H1 (cell line): ENCODE measurements at regions not wholly inside any gene's neighbourhood (a gene's known extent, or its start where the extent isn't known, plus 50 kb on each side); places are given as distances from the start of the nearest gene placed in this dataset.

Experiments used
- CTCF ChIA-PET: fragments of 300-600 bp; sonication (Branson Sonifier 250); formaldehyde crosslinking; loops from one replicate; lab custom pipeline; 2021; ENCODE audit not compliant: partially characterized antibody; lab: Charles Lee
- POLR2A ChIA-PET: fragments of 300-600 bp; sonication (Branson Sonifier 250); formaldehyde crosslinking; loops from one replicate; lab custom pipeline; 2021; ENCODE audit warnings: inconsistent platforms; ENCODE audit not compliant: partially characterized antibody; lab: Charles Lee
- DNase-seq, 2 experiments: peaks; one replicate each; pipeline versions ENCODE4 v3.0.0 to v3.0.0-alpha.2; 2010 to 2022; ENCODE audit warnings: low spot score in 2 of 2, low read depth in 1 of 2, mixed read lengths in 1 of 2
- FAIRE-seq: peaks from 2 replicates; lab custom pipeline; 2011; peaks lifted over from hg19 to GRCh38; lab: Jason Lieb, UNC
- H2AFZ ChIP-seq: 2 replicates; pipeline ENCODE4 v1.8.1; 2012; ENCODE audit warnings: low read length, inconsistent platforms
- H2AK5ac ChIP-seq: 2 replicates; pipeline ENCODE4 v1.6.1; 2013; ENCODE audit warnings: low read depth, low read length
- H2BK120ac ChIP-seq: replicated peaks from 2 replicates; pipeline ENCODE3; 2013; ENCODE audit warnings: low read depth, low read length, inconsistent platforms
- H2BK12ac ChIP-seq: 2 replicates; pipeline ENCODE4 v1.6.1; 2013; ENCODE audit warnings: low read depth, low read length
- H2BK15ac ChIP-seq: 2 replicates; pipeline ENCODE4 v1.6.1; 2013; ENCODE audit warnings: low read length
- H2BK20ac ChIP-seq: 2 replicates; pipeline ENCODE4 v1.6.1; 2013; ENCODE audit warnings: low read length
- H2BK5ac ChIP-seq: 2 replicates; pipeline ENCODE4 v1.6.1; 2013; ENCODE audit warnings: low read depth, low read length
- H3K14ac ChIP-seq: 2 replicates; pipeline ENCODE4 v1.6.1; 2013; ENCODE audit warnings: inconsistent platforms; ENCODE audit not compliant: insufficient read length
- H3K18ac ChIP-seq: 2 replicates; pipeline ENCODE4 v1.6.1; 2013; ENCODE audit warnings: low read length; ENCODE audit errors: extremely low read depth
- H3K23ac ChIP-seq: 2 replicates; pipeline ENCODE4 v1.6.1; 2013; ENCODE audit warnings: inconsistent platforms; ENCODE audit not compliant: insufficient read length
- H3K23me2 ChIP-seq: 2 replicates; pipeline ENCODE4 v1.6.1; 2013; ENCODE audit warnings: low read depth, low read length
- H3K27ac ChIP-seq: 2 replicates; pipeline ENCODE4 v1.6.1; 2011; ENCODE audit warnings: low read depth, low read length, inconsistent platforms
- H3K27me3 ChIP-seq, 4 experiments: replicated peaks in 1 of 4; 1 replicate in 1 of 4; 2 replicates in 3 of 4; pipeline versions ENCODE4 v1.6.1 to v1.8.1; 2011 to 2013; ENCODE audit warnings: low read length in 3 of 4, mild to moderate bottlenecking in 3 of 4, inconsistent platforms in 2 of 4, mixed read lengths in 2 of 4, moderate library complexity in 1 of 4; ENCODE audit not compliant: control insufficient read depth in 3 of 4, insufficient read depth in 3 of 4; ENCODE audit errors: extremely low read depth in 1 of 4
- H3K36me3 ChIP-seq, 4 experiments: 2 replicates each; pipeline versions ENCODE4 v1.6.1 to v1.8.1; 2011 to 2013; ENCODE audit warnings: mild to moderate bottlenecking in 4 of 4, low read length in 3 of 4, moderate library complexity in 2 of 4, control low read depth in 1 of 4, inconsistent platforms in 1 of 4; ENCODE audit not compliant: insufficient read depth in 4 of 4, control insufficient read depth in 2 of 4
- H3K4ac ChIP-seq: replicated peaks from 2 replicates; pipeline ENCODE3; 2013; ENCODE audit warnings: low read length, low read depth, mixed read lengths, inconsistent platforms; ENCODE audit not compliant: insufficient read length
- H3K4me1 ChIP-seq, 4 experiments: replicated peaks in 1 of 4; 1 replicate in 1 of 4; 2 replicates in 3 of 4; pipeline versions ENCODE4 v1.6.1 to v1.8.1; 2011 to 2013; ENCODE audit warnings: low read length in 3 of 4, inconsistent platforms in 2 of 4, mixed read lengths in 1 of 4; ENCODE audit not compliant: insufficient read depth in 4 of 4, control insufficient read depth in 3 of 4
- H3K4me2 ChIP-seq, 2 experiments: 2 replicates each; pipeline versions ENCODE4 v1.6.1 to v1.8.1; 2011 to 2013; ENCODE audit warnings: low read depth in 2 of 2, low read length in 2 of 2, control low read depth in 1 of 2, inconsistent platforms in 1 of 2, mild to moderate bottlenecking in 1 of 2; ENCODE audit not compliant: insufficient read depth in 1 of 2
- H3K4me3 ChIP-seq, 4 experiments: fragments of 200-600, 300-600 bp in 1 of 4; sonication (generic), shearing (Covaris generic), sonication (Bioruptor Twin) in 1 of 4; 2 replicates each; pipeline versions ENCODE4 v1.5.1 to v1.8.1; 2011 to 2016; ENCODE audit warnings: low read length in 4 of 4, low read depth in 3 of 4, control low read depth in 2 of 4, inconsistent platforms in 2 of 4, mild to moderate bottlenecking in 2 of 4, mixed read lengths in 1 of 4, moderate library complexity in 1 of 4; ENCODE audit not compliant: insufficient read depth in 2 of 4; ENCODE audit errors: extremely low read depth in 1 of 4
- H3K56ac ChIP-seq: replicated peaks from 2 replicates; pipeline ENCODE3; 2013; ENCODE audit warnings: low read depth, mild to moderate bottlenecking, mixed read lengths, low read length, inconsistent platforms; ENCODE audit not compliant: insufficient read length
- H3K79me1 ChIP-seq: 2 replicates; pipeline ENCODE4 v1.6.1; 2013; ENCODE audit warnings: low read depth, low read length, control low read depth
- H3K79me2 ChIP-seq, 2 experiments: 2 replicates each; pipeline versions ENCODE4 v1.6.1 to v1.8.1; 2012 to 2013; ENCODE audit warnings: low read length in 2 of 2, mild to moderate bottlenecking in 2 of 2, inconsistent platforms in 1 of 2; ENCODE audit not compliant: insufficient read depth in 2 of 2, control insufficient read depth in 1 of 2
- H3K9ac ChIP-seq, 4 experiments: replicated peaks in 1 of 4; 1 replicate in 1 of 4; 2 replicates in 3 of 4; pipeline versions ENCODE4 v1.6.1 to v1.8.1; 2011 to 2013; ENCODE audit warnings: low read depth in 3 of 4, low read length in 3 of 4, control low read depth in 2 of 4, mild to moderate bottlenecking in 2 of 4, moderate library complexity in 2 of 4, inconsistent platforms in 1 of 4; ENCODE audit errors: extremely low read depth in 1 of 4
- H3K9me3 ChIP-seq, 2 experiments: 2 replicates each; pipeline versions ENCODE4 v1.6.1 to v1.8.1; 2012 to 2013; ENCODE audit warnings: mild to moderate bottlenecking in 2 of 2, moderate library complexity in 2 of 2, control low read depth in 1 of 2, inconsistent platforms in 1 of 2, low read depth in 1 of 2, low read length in 1 of 2, mixed read lengths in 1 of 2; ENCODE audit not compliant: insufficient read depth in 2 of 2
- H4K20me1 ChIP-seq, 2 experiments: replicated peaks in 1 of 2; 2 replicates each; pipeline versions ENCODE3 to v1.8.1; 2011 to 2013; ENCODE audit warnings: inconsistent platforms in 2 of 2, low read length in 2 of 2, mild to moderate bottlenecking in 1 of 2; ENCODE audit not compliant: insufficient read depth in 2 of 2, control insufficient read depth in 1 of 2
- H4K5ac ChIP-seq: 2 replicates; pipeline ENCODE4 v1.6.1; 2013; ENCODE audit warnings: low read length, low read depth, mixed read lengths, inconsistent platforms; ENCODE audit not compliant: insufficient read length
- H4K8ac ChIP-seq: 2 replicates; pipeline ENCODE4 v1.8.0; 2013; ENCODE audit warnings: mild to moderate bottlenecking, moderate library complexity, low read length, inconsistent platforms; ENCODE audit not compliant: insufficient read depth; ENCODE audit errors: extremely low read depth
- H4K91ac ChIP-seq: replicated peaks from 2 replicates; pipeline ENCODE3; 2013; ENCODE audit warnings: low read length, mixed read lengths, inconsistent platforms; ENCODE audit not compliant: insufficient read length
- CBX8 ChIP-seq: fragments of 300-800, 300-1000 bp; sonication (generic); IDR thresholded peaks from 2 replicates; pipeline ENCODE4 v1.7.1; 2016; ENCODE audit warnings: low read depth, low read length, borderline replicate concordance
- CTCF ChIP-seq, 3 experiments: IDR thresholded peaks; 1 replicate in 2 of 3; 2 replicates in 1 of 3; pipeline versions ENCODE4 v1.5.1 to v1.6.1; 2011; ENCODE audit warnings: low read length in 3 of 3, mild to moderate bottlenecking in 3 of 3, inconsistent platforms in 2 of 3, low read depth in 1 of 3, moderate library complexity in 1 of 3; ENCODE audit not compliant: insufficient read depth in 1 of 3; ENCODE audit errors: control extremely low read depth in 1 of 3
- FOSL1 ChIP-seq: IDR thresholded peaks from 2 replicates; pipeline ENCODE4 v1.6.1; 2011; ENCODE audit warnings: mild to moderate bottlenecking, low read depth, low read length, moderate library complexity; ENCODE audit not compliant: insufficient read depth
- GTF2F1 ChIP-seq: IDR thresholded peaks from 2 replicates; pipeline ENCODE4 v1.6.1; 2012; ENCODE audit warnings: low read depth, low read length, improper control_type of control experiment, borderline replicate concordance
- PHF8 ChIP-seq: fragments of 200-600 bp; sonication (generic); conservative IDR thresholded peaks from 2 replicates; pipeline ENCODE4 v1.7.1; 2012; ENCODE audit warnings: low read depth, mild to moderate bottlenecking, inconsistent platforms, low read length, moderate library complexity
- POU5F1 ChIP-seq: IDR thresholded peaks from 2 replicates; pipeline ENCODE4 v1.6.1; 2011; ENCODE audit warnings: low read depth, mild to moderate bottlenecking, low read length, moderate library complexity
- RXRA ChIP-seq: IDR thresholded peaks from 2 replicates; pipeline ENCODE4 v1.6.1; 2011; ENCODE audit warnings: low read depth, mild to moderate bottlenecking, low read length, moderate library complexity; ENCODE audit not compliant: insufficient read depth
- SIRT6 ChIP-seq: IDR thresholded peaks from one replicate; pipeline ENCODE4 v1.7.1; 2012; ENCODE audit warnings: low read length, inconsistent platforms
- TAF7 ChIP-seq: optimal IDR thresholded peaks from 2 replicates; pipeline ENCODE3; 2011; ENCODE audit warnings: low read depth, mild to moderate bottlenecking, inconsistent platforms, low read length, moderate library complexity, borderline replicate concordance
- YY1 ChIP-seq: IDR thresholded peaks from 2 replicates; pipeline ENCODE4 v1.6.1; 2011; ENCODE audit warnings: low read depth, mild to moderate bottlenecking, low read length
- ZNF274 ChIP-seq: IDR thresholded peaks from 2 replicates; pipeline ENCODE4 v1.7.0; 2012; ENCODE audit warnings: low read length, borderline replicate concordance; ENCODE audit errors: extremely low read depth
- WGBS, 2 experiments: shearing (Covaris generic) in 1 of 2; methylation state at CpG; one replicate each; pipeline versions ENCODE4 v1.1.6 to v1.1.7; 2013 to 2015; ENCODE audit warnings: low lambda C conversion rate in 2 of 2, mixed read lengths in 2 of 2, inconsistent platforms in 1 of 2, low coverage in 1 of 2, missing lambda C conversion rate in 1 of 2; ENCODE audit not compliant: insufficient replicate concordance in 2 of 2, insufficient coverage in 1 of 2, insufficient read length in 1 of 2; ENCODE audit errors: extremely low coverage in 1 of 2, missing lambda C conversion rate in 1 of 2; 5-methylcytosine and 5-hydroxymethylcytosine counted together

DNA sequence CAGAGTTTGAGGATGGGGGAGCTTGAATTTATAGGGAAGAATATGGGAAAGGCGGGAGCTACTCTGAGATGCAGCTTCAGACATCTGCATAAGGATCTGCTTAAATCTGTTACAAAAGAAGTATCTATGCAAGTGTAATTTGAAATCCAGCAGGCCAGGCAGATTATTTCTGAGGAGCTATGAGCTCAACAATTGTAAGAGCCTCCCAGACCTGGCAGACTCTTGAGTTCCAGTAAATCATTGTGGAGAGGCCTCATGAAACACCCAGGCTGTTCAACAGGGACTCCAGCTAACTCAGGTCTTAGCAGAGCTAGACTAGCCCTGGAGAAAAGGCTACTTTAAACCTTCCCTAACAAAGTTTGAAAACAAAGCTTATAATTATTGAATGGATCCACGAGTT lies 647.5 kb upstream of the CHRM3 start:
- Histone ChIP-seq H3K27me3 (no peaks in the 10 kb centered on the region), H3K4me2 (no peak overlapping the region), H3K18ac (no peak overlapping the region), H2BK20ac (no peak overlapping the region), H3K23me2 (no peaks in the 10 kb centered on the region), H3K9me3 (no peaks in the 10 kb centered on the region), H3K4me1 (no peaks in the 10 kb centered on the region), H4K20me1 (no peaks in the 10 kb centered on the region), H3K56ac (no peak overlapping the region), H3K36me3 (no peaks in the 10 kb centered on the region), H3K9ac (no peak overlapping the region), H3K4ac (no peak overlapping the region), H2BK12ac (no peak overlapping the region), H3K23ac (no peak overlapping the region), H2AFZ (peak overlapping the region; percentile 48), H3K27ac (no peak overlapping the region), H4K8ac (no peak overlapping the region), H2AK5ac (no peak overlapping the region), H4K5ac (no peak overlapping the region), H2BK5ac (no peak overlapping the region), H3K79me1 (no peaks in the 10 kb centered on the region), H3K79me2 (no peaks in the 10 kb centered on the region), H3K14ac (no peak overlapping the region), H4K91ac (no peak overlapping the region), H2BK15ac (no peak overlapping the region), H3K4me3 (no peak overlapping the region), H2BK120ac (no peak overlapping the region)
- ChIA-PET CTCF (interaction anchor here (0.8 to 1.4 kb wide), 3 partner anchors 11 to 1266 kb away, joined by 3 to 4 read pairs (median 4); no protein-coding TSS in a partner anchor), POLR2A (no interaction called here)
- no peak for FAIRE-seq
- 74% methylated on average over 2 of the region's 2 CpGs; no CpG with 5 or more reads in 1 of the 2 experiments for WGBS, 2 experiments
- TF ChIP-seq SIRT6 (no peak), CBX8 (no peak), FOSL1 (no peak), CTCF (IDR thresholded peaks at IDR 0.05; ENCODE audit: control extremely low read depth in 1 of 3, insufficient read depth in 1 of 3, low read depth in 1 of 3, low read length in 3 of 3) (no peak), YY1 (no peak), GTF2F1 (no peak), POU5F1 (no peak), RXRA (no peak), PHF8 (no peak), ZNF274 (no peak), TAF7 (no peak)
- no peak for DNase-seq
